ENCODE measurements at regions not wholly inside any gene's neighbourhood (a gene's known extent, or its start where the extent isn't known, plus 50 kb on each side); places are given as distances from the start of the nearest gene placed in this dataset.

DNA sequence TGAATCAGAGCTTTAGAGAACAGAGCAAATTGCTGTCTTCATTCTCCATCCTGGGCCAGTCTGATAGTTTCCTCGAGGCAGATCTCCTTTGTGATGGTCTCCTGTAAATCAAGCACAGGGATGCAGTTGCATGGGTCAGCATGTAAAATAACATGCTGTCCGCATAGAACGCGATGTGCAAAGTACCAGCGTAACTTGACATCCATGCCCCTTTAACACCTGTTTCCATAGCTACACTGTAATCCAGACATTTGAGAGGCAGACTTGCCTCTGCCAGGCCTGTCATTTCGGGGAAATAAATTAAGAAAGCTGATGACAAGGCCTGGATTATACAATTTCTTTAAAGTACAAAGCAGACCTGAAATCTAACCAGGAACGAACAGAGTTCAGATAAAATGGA, 413.5 kb downstream of the TLE4 start:
- Histone ChIP-seq H3K9me3 (no peaks in the 10 kb centered on the region), H3K4me1 (ENCODE audit: insufficient read depth) (no peaks in the 10 kb centered on the region), H3K27me3 (no peaks in the 10 kb centered on the region), H3K27ac (no peak overlapping the region), H3K4me3 (no peak overlapping the region), H3K36me3 (no peaks in the 10 kb centered on the region)
- WGBS, 3 donors = 95 to 96% (median 95%) methylated on average over 7 of the region's 7 CpGs
- DNase-seq = no peak
- intact Hi-C loops (cut with DNase I) = no loop called here
- TF ChIP-seq EP300 (IDR thresholded peaks at IDR 0.05) (no peak), POLR2A (IDR thresholded peaks at IDR 0.05) (no peak)
- TF ChIP-seq, protein P1, sequence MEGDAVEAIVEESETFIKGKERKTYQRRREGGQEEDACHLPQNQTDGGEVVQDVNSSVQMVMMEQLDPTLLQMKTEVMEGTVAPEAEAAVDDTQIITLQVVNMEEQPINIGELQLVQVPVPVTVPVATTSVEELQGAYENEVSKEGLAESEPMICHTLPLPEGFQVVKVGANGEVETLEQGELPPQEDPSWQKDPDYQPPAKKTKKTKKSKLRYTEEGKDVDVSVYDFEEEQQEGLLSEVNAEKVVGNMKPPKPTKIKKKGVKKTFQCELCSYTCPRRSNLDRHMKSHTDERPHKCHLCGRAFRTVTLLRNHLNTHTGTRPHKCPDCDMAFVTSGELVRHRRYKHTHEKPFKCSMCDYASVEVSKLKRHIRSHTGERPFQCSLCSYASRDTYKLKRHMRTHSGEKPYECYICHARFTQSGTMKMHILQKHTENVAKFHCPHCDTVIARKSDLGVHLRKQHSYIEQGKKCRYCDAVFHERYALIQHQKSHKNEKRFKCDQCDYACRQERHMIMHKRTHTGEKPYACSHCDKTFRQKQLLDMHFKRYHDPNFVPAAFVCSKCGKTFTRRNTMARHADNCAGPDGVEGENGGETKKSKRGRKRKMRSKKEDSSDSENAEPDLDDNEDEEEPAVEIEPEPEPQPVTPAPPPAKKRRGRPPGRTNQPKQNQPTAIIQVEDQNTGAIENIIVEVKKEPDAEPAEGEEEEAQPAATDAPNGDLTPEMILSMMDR (IDR thresholded peaks at IDR 0.05) = no peak

DNA sequence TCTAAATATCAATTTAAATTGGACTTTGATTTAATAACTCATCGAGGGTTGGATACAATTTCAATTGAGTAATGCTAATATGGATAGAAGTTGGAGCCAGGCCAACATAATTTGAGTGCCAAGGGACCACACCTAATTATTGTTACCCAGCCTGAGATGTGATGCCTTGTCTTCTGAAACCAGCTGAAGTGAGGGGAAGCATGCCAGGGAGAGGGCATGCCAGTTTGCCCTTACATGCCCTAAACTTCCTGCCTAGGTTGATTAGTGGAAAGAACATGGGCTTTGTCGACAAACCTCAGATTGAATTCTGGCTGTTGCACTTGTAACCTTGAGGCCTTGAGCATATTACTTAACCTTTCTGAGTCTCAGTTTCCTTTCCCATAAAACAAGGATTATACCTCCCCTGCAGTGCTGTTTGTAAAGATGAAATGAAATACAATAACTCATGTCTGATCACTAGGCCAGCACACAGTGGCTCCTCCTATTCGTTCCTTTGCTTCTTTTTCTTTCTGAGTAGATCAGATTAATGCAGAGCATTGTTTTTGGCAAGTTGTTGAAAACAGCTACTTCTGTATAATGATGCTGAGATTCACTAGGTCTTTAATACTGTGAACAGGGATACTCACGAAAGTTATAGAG, 412.8 kb downstream of the TLE4 start:
- Histone ChIP-seq H3K27me3 (no peaks in the 10 kb centered on the region), H3K36me3 (no peaks in the 10 kb centered on the region), H3K4me3 (no peak overlapping the region), H3K4me1 (ENCODE audit: insufficient read depth) (no peaks in the 10 kb centered on the region), H3K9me3 (no peaks in the 10 kb centered on the region), H3K27ac (no peak overlapping the region)
- no peak for DNase-seq
- intact Hi-C loops (cut with DNase I) = no loop called here
- TF ChIP-seq, protein P1 (IDR thresholded peaks at IDR 0.05) = no peak
- no peak for TF ChIP-seq POLR2A (IDR thresholded peaks at IDR 0.05)
- TF ChIP-seq EP300 (IDR thresholded peaks at IDR 0.05) = no peak
- 63 to 69% (median 68%) methylated on average over 4 of the region's 4 CpGs for WGBS, 3 donors

DNA sequence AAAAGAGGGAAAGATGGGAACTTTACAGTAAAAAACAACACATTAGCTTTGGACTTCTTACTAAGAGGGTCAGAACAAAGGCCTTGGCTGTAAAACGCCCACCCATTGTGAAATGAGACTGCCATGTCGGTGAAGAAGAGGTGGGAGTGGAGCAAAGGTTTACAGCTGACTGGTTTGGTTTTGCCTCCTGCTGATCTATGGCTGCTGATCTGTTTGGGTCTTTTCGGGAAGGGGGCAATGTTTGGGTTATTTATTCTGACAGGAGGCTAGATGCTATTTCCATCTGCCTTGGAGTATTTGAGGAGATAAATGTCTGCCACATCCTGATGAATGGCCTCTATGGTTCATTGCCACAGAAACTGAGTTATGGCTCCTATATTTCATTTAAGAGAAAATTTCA, 408.7 kb downstream of the TLE4 start:
- WGBS, 3 donors = 20 to 29% (median 20%) methylated on average over 3 of the region's 3 CpGs
- Histone ChIP-seq H3K4me3 (no peak overlapping the region), H3K9me3 (no peaks in the 10 kb centered on the region), H3K27me3 (no peaks in the 10 kb centered on the region), H3K36me3 (no peaks in the 10 kb centered on the region), H3K4me1 (ENCODE audit: insufficient read depth) (peaks cover 1% of the 10 kb centered on the region), H3K27ac (no peak overlapping the region)
- DNase-seq = no peak
- intact Hi-C loops (cut with DNase I) = no loop called here
- TF ChIP-seq EP300 (IDR thresholded peaks at IDR 0.05) (no peak), POLR2A (IDR thresholded peaks at IDR 0.05) (no peak)
- TF ChIP-seq, protein P1 (IDR thresholded peaks at IDR 0.05) = no peak

DNA sequence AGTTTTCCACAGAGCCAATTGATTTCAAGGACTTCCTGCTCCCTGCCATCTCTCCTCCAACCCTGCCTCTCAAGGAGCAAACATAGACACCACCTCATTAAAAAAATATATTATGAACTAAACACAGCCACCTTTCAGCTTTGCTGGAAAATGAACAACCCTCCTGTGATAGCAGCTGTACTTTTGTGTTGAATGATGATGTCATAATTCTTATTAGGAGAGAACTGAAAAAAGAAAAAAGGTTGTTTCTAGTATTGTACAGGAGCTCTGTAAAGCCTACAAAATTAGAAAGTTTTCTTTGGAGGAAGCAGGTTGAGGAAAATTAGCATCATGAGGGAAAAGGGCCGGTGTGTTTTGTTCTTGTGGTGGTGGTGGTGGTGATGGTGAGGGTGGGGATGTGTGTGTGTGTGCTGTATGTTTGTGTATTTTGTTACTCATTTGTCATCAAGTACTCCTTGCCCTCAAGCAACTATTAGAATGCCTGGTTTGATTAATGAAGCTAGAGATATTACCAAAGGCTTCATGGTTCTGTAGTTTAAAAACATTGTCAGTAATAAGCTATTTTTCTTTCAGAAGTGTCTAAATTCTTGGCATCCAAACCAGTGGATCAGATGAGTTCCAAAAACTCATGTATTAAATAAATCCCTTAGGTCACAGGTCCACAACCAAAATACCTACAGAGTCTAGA, 405.9 kb downstream of the TLE4 start:
- 67 to 85% (median 76%) methylated on average over 1 of the region's 1 CpG for WGBS, 3 donors
- Histone ChIP-seq H3K27me3 (no peaks in the 10 kb centered on the region), H3K9me3 (no peaks in the 10 kb centered on the region), H3K4me3 (no peak overlapping the region), H3K4me1 (ENCODE audit: insufficient read depth) (peaks cover 1% of the 10 kb centered on the region), H3K27ac (no peak overlapping the region), H3K36me3 (no peaks in the 10 kb centered on the region)
- TF ChIP-seq, protein P1 (IDR thresholded peaks at IDR 0.05) = no peak
- TF ChIP-seq POLR2A (IDR thresholded peaks at IDR 0.05) = no peak
- TF ChIP-seq EP300 (IDR thresholded peaks at IDR 0.05) = no peak
- intact Hi-C loops (cut with DNase I) = no loop called here
- DNase-seq = no peak
